Ovary (tissue), 7 donors: ENCODE measurements at regions not wholly inside any gene's neighbourhood (a gene's known extent, or its start where the extent isn't known, plus 50 kb on each side); places are given as distances from the start of the nearest gene placed in this dataset.

Experiments used
- DNase-seq, 5 donors: peaks; one replicate each; pipeline ENCODE4 v3.0.0-alpha.2; 2019 to 2020
- H3K27ac ChIP-seq, 2 donors: fragments of 200-600 bp; one replicate each; pipeline versions ENCODE4 v1.5.1 to v1.8.0; 2019 to 2022
- H3K27me3 ChIP-seq: fragments of 200-600 bp; one replicate; pipeline ENCODE4 v1.8.0; 2022
- H3K36me3 ChIP-seq: fragments of 200-600 bp; sonication (generic); one replicate; pipeline ENCODE4 v1.5.1; 2019
- H3K4me1 ChIP-seq: one replicate; pipeline ENCODE4 v1.8.1; 2013; ENCODE audit warnings: mild to moderate bottlenecking, moderate library complexity; ENCODE audit not compliant: insufficient read depth
- H3K4me3 ChIP-seq: fragments of 200-600 bp; sonication (generic); one replicate; pipeline ENCODE4 v1.5.1; 2017
- H3K9me3 ChIP-seq, 2 donors: fragments of 200-600 bp in 1 of 2; sonication (generic) in 1 of 2; one replicate each; pipeline versions ENCODE4 v1.5.1 to v1.8.1; 2013 to 2019; ENCODE audit warnings: mild to moderate bottlenecking in 1 of 2, moderate library complexity in 1 of 2
- EP300 ChIP-seq: sonication (generic); formaldehyde crosslinking; IDR thresholded peaks from one replicate; pipeline ENCODE4 v1.6.1; 2017; ENCODE audit warnings: antibody characterized with exemption
- POLR2A ChIP-seq: fragments of 450-650 bp; IDR thresholded peaks from one replicate; pipeline ENCODE4 v1.6.1; 2017; ENCODE audit warnings: antibody characterized with exemption, mild to moderate bottlenecking, moderate library complexity
- WGBS, 3 donors: extraction: QIAGEN DNeasy Blood & Tissue Kit in 1 of 3; methylation state at CpG; one replicate each; pipeline versions ENCODE4 v1.1.5 to v1.1.7; 2013 to 2017; 5-methylcytosine and 5-hydroxymethylcytosine counted together
- intact Hi-C, 4 donors: fragments of 100-400 bp; cut with DNase I; formaldehyde crosslinking; loops; one replicate each; pipeline versions ENCODE4 v1.11.0 to v1.15.1; 2022 to 2023
- TF ChIP-seq, protein P1 (sequence below), 3 donors: fragments of 450-650 bp in 2 of 3; fragments of 200-600 bp in 1 of 3; IDR thresholded peaks; one replicate each; pipeline versions ENCODE4 v1.5.1 to v1.8.0; 2016 to 2022; ENCODE audit warnings: antibody characterized with exemption in 3 of 3, mild to moderate bottlenecking in 1 of 3
- donor health status: DM: no; HTN: no; CAD: no; lungs with moderate emphysema.
- donor health status: DM: no; HTN: no; CAD: no.
- donor health status: Bipolar disorder and iron deficiency.
- donor health status: DM: no; HTN: no; CAD: no.
- donor health status: DM: yes; HTN: yes; CAD: no.

- no peak for DNase-seq
- Histone ChIP-seq H3K27me3 (no peaks in the 10 kb centered on the region), H3K4me1 (peaks cover 28% of the 10 kb centered on the region), H3K36me3 (no peaks in the 10 kb centered on the region), H3K27ac (no peak overlapping the region), H3K9me3 (no peaks in the 10 kb centered on the region), H3K4me3 (no peak overlapping the region)
- intact Hi-C loops, result no loop called here
- 91 to 97% (median 95%) methylated on average over 12 of the region's 12 CpGs for WGBS, 3 donors
- no peak for TF ChIP-seq POLR2A
- TF ChIP-seq, protein P1, sequence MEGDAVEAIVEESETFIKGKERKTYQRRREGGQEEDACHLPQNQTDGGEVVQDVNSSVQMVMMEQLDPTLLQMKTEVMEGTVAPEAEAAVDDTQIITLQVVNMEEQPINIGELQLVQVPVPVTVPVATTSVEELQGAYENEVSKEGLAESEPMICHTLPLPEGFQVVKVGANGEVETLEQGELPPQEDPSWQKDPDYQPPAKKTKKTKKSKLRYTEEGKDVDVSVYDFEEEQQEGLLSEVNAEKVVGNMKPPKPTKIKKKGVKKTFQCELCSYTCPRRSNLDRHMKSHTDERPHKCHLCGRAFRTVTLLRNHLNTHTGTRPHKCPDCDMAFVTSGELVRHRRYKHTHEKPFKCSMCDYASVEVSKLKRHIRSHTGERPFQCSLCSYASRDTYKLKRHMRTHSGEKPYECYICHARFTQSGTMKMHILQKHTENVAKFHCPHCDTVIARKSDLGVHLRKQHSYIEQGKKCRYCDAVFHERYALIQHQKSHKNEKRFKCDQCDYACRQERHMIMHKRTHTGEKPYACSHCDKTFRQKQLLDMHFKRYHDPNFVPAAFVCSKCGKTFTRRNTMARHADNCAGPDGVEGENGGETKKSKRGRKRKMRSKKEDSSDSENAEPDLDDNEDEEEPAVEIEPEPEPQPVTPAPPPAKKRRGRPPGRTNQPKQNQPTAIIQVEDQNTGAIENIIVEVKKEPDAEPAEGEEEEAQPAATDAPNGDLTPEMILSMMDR (IDR thresholded peaks at IDR 0.05), result no peak
- no peak for TF ChIP-seq EP300
Measured at GRCh38 chr22:25399649-25400151, 164.8 kb upstream of the GRK3 start.

DNA sequence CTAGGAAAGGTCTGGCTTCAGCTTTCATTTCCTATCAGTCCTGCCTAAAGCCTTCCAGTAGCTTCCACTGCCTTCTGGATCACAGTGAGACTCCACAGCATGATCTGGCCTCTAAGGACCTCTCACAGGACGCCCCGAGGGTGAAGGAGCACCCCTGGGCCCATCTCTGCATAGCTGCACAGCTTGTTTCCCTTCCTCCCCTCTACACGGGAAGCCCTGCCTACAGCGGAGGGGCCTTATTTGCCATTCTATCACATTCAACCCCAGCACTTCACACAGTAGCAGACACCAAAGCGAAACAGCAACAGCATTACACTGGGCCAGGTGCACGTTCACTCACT is 162.3 kb upstream of the GRK3 start:
- intact Hi-C loops, result no loop called here
- no peaks in the 10 kb centered on the region for H3K27me3 ChIP-seq
- H3K9me3 ChIP-seq, result no peaks in the 10 kb centered on the region
- TF ChIP-seq, protein P1 (IDR thresholded peaks at IDR 0.05), result no peak
- TF ChIP-seq EP300, result no peak
- no peak for TF ChIP-seq POLR2A
- H3K27ac ChIP-seq, result peak overlapping the region in 1 of 2 donors; percentile 90
- no peak for DNase-seq
- H3K4me3 ChIP-seq, result no peak overlapping the region
- peaks cover 28% of the 10 kb centered on the region for H3K4me1 ChIP-seq
- no peaks in the 10 kb centered on the region for H3K36me3 ChIP-seq
- WGBS, 3 donors, result 68 to 77% (median 70%) methylated on average over 6 of the region's 6 CpGs

GRCh38 chr22:25402501-25403283 is 161.8 kb upstream of the GRK3 start:
- peak overlapping the region; percentile 61 to 90 for H3K27ac ChIP-seq
- intact Hi-C loops, result no loop called here
- TF ChIP-seq POLR2A, result no peak
- TF ChIP-seq, protein P1 (IDR thresholded peaks at IDR 0.05), result no peak
- no peak for TF ChIP-seq EP300
- 19 to 29% (median 26%) methylated on average over 14 of the region's 14 CpGs for WGBS, 3 donors
- DNase-seq, result peak; percentile 42 to 58 (median 52)
- no peaks in the 10 kb centered on the region for H3K9me3 ChIP-seq
- H3K4me3 ChIP-seq, result no peak overlapping the region
- no peaks in the 10 kb centered on the region for H3K27me3 ChIP-seq
- no peaks in the 10 kb centered on the region for H3K36me3 ChIP-seq
- peaks cover 28% of the 10 kb centered on the region for H3K4me1 ChIP-seq

DNA sequence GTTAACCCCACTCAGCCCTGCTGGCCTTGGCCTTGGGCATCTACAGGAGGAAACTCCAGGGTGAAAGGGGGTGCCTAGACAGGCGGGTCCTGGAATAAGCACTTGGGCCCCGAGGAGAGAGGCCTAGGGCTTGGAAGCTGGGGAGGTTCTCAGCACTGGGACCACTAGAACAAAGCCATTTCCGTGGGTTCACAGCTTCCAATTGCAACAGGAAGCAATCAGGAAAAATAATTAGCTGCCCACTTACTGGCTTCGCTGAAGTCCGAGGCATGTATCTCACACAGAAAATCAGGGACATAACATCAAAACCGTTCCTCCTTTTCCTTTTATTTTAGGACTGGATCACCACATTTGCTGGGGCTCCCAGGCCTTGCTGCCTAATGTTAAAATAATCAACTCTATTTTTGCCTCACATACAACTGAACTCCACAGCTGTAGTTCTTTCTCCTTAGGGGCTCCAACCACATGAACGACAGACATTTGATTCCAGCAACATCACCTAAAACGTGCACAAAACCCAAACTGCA is 161.1 kb upstream of the GRK3 start:
- intact Hi-C loops, result no loop called here
- Histone ChIP-seq H3K27ac (peak overlapping the region; percentile 61 to 90), H3K9me3 (no peaks in the 10 kb centered on the region), H3K27me3 (no peaks in the 10 kb centered on the region), H3K4me3 (peak overlapping the region; percentile 53), H3K36me3 (no peaks in the 10 kb centered on the region), H3K4me1 (peaks cover 28% of the 10 kb centered on the region)
- WGBS, 3 donors, result 8 to 20% (median 12%) methylated on average over 8 of the region's 8 CpGs
- no peak for DNase-seq
- no peak for TF ChIP-seq POLR2A
- TF ChIP-seq, protein P1 (IDR thresholded peaks at IDR 0.05), result no peak
- TF ChIP-seq EP300, result no peak
